ENCODE measurements at regions not wholly inside any gene's neighbourhood (a gene's known extent, or its start where the extent isn't known, plus 50 kb on each side); places are given as distances from the start of the nearest gene placed in this dataset.

GRCh38 chr4:83751336-83751949, 215.5 kb downstream of the GPAT3 start:
- no peak for TF ChIP-seq CTCF (IDR thresholded peaks at IDR 0.05; ENCODE audit: low read depth, low read length, missing input control)
- TF ChIP-seq ZBTB33 (IDR thresholded peaks at IDR 0.05) = no peak
- TF ChIP-seq GABPA (IDR thresholded peaks at IDR 0.05 in 1 of 2, conservative IDR thresholded peaks at IDR 0.05 in 1 of 2) = no peak
- TF ChIP-seq MAX (IDR thresholded peaks at IDR 0.05) = no peak
- TF ChIP-seq EGR1 (IDR thresholded peaks at IDR 0.05; ENCODE audit: low read depth in 2 of 2) = no peak
- TF ChIP-seq, protein P1, sequence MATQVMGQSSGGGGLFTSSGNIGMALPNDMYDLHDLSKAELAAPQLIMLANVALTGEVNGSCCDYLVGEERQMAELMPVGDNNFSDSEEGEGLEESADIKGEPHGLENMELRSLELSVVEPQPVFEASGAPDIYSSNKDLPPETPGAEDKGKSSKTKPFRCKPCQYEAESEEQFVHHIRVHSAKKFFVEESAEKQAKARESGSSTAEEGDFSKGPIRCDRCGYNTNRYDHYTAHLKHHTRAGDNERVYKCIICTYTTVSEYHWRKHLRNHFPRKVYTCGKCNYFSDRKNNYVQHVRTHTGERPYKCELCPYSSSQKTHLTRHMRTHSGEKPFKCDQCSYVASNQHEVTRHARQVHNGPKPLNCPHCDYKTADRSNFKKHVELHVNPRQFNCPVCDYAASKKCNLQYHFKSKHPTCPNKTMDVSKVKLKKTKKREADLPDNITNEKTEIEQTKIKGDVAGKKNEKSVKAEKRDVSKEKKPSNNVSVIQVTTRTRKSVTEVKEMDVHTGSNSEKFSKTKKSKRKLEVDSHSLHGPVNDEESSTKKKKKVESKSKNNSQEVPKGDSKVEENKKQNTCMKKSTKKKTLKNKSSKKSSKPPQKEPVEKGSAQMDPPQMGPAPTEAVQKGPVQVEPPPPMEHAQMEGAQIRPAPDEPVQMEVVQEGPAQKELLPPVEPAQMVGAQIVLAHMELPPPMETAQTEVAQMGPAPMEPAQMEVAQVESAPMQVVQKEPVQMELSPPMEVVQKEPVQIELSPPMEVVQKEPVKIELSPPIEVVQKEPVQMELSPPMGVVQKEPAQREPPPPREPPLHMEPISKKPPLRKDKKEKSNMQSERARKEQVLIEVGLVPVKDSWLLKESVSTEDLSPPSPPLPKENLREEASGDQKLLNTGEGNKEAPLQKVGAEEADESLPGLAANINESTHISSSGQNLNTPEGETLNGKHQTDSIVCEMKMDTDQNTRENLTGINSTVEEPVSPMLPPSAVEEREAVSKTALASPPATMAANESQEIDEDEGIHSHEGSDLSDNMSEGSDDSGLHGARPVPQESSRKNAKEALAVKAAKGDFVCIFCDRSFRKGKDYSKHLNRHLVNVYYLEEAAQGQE (IDR thresholded peaks at IDR 0.05) = no peak
